PC-3 (cell line): ENCODE measurements at regions not wholly inside any gene's neighbourhood (a gene's known extent, or its start where the extent isn't known, plus 50 kb on each side); places are given as distances from the start of the nearest gene placed in this dataset.

Experiments
- ATAC-seq: fragments of 200-7000 bp; cut with Tn5 transposase; 2 replicates; pipeline ENCODE4 v1.9.1; 2020; ENCODE audit warnings: mild to moderate bottlenecking, moderate library complexity
- BruUV-seq: library from RNA; stranded (reverse); fragments of 400-500 nt; replicated peaks from 2 replicates; lab custom pipeline; 2021; lab: Mats Ljungman, UMichigan
- CTCF ChIA-PET: fragments of 300-600 bp; sonication (Branson Sonifier 250); formaldehyde crosslinking; loops from one replicate; lab custom pipeline; 2022; ENCODE audit warnings: antibody characterized with exemption; lab: Charles Lee
- POLR2A ChIA-PET: fragments of 300-600 bp; sonication (Branson Sonifier 250); formaldehyde crosslinking; loops from one replicate; lab custom pipeline; 2022; ENCODE audit warnings: antibody characterized with exemption; ENCODE audit not compliant: unreplicated experiment; lab: Charles Lee
- DNase-seq: peaks from one replicate; pipeline ENCODE4 v3.0.0-alpha.2; 2015
- H2AFZ ChIP-seq: fragments of 300-600 bp; sonication (generic); 2 replicates; pipeline ENCODE4 v1.6.0; 2016; ENCODE audit warnings: antibody characterized with exemption, low read length
- H3F3A ChIP-seq: fragments of 300-600 bp; sonication (generic); one replicate; pipeline ENCODE4 v1.6.0; 2017; ENCODE audit warnings: antibody characterized with exemption, low read length, control low read depth, mild to moderate bottlenecking; ENCODE audit not compliant: unreplicated experiment
- H3K27ac ChIP-seq: fragments of 300-600 bp; sonication (generic); 2 replicates; pipeline ENCODE4 v1.5.1; 2016; ENCODE audit warnings: mild to moderate bottlenecking, low read length
- H3K27me3 ChIP-seq: fragments of 300-600 bp; sonication (generic); 2 replicates; pipeline ENCODE4 v1.6.1; 2016; ENCODE audit warnings: low read length, mixed read lengths
- H3K36me3 ChIP-seq: fragments of 300-600 bp; sonication (generic); 2 replicates; pipeline ENCODE4 v1.6.1; 2016; ENCODE audit warnings: low read depth, mixed run types, low read length, mixed read lengths
- H3K4me1 ChIP-seq: fragments of 300-600 bp; sonication (generic); 2 replicates; pipeline ENCODE4 v1.5.1; 2016; ENCODE audit warnings: low read length; ENCODE audit not compliant: insufficient read depth
- H3K4me2 ChIP-seq: fragments of 300-600 bp; sonication (generic); 2 replicates; pipeline ENCODE4 v1.6.0; 2016; ENCODE audit warnings: low read length
- H3K4me3 ChIP-seq: fragments of 300-600 bp; sonication (generic); 2 replicates; pipeline ENCODE4 v1.5.1; 2016; ENCODE audit warnings: mild to moderate bottlenecking, low read length, mixed read lengths
- H3K79me2 ChIP-seq: fragments of 300-600 bp; sonication (generic); 2 replicates; pipeline ENCODE4 v1.6.1; 2017; ENCODE audit warnings: low read length, mixed read lengths
- H3K9ac ChIP-seq: fragments of 300-600 bp; sonication (generic); 2 replicates; pipeline ENCODE4 v1.6.0; 2016; ENCODE audit warnings: mild to moderate bottlenecking, low read length
- H3K9me2 ChIP-seq: fragments of 300-600 bp; sonication (generic); replicated peaks from 2 replicates; pipeline ENCODE4 v1.6.1; 2016; ENCODE audit warnings: mixed run types, low read length, mixed read lengths
- H3K9me3 ChIP-seq: fragments of 300-600 bp; sonication (generic); 2 replicates; pipeline ENCODE4 v1.6.1; 2016; ENCODE audit warnings: low read length, mixed read lengths
- H4K20me1 ChIP-seq: fragments of 300-600 bp; sonication (generic); 2 replicates; pipeline ENCODE4 v1.6.1; 2016; ENCODE audit warnings: low read length, mixed read lengths
- EZH2 ChIP-seq: fragments of 300-600 bp; sonication (generic); IDR thresholded peaks from one replicate; pipeline ENCODE4 v1.6.1; 2017; ENCODE audit warnings: antibody characterized with exemption, mild to moderate bottlenecking, low read length; ENCODE audit not compliant: unreplicated experiment
- EZH2phosphoT487 ChIP-seq: fragments of 300-600 bp; sonication (generic); IDR thresholded peaks from 2 replicates; pipeline ENCODE4 v1.6.1; 2018; ENCODE audit warnings: mild to moderate bottlenecking, antibody characterized with exemption, low read length, borderline replicate concordance
- intact Hi-C: fragments of 100-400 bp; cut with micrococcal nuclease; formaldehyde crosslinking; loops from 2 replicates; pipeline ENCODE4 v1.9.0; 2023
- TF ChIP-seq, protein P1 (sequence below): fragments of 300-600 bp; sonication (generic); conservative IDR thresholded peaks from 2 replicates; pipeline ENCODE4 v1.5.1; 2017; ENCODE audit warnings: antibody characterized with exemption, low read depth, mild to moderate bottlenecking, low read length

DNA sequence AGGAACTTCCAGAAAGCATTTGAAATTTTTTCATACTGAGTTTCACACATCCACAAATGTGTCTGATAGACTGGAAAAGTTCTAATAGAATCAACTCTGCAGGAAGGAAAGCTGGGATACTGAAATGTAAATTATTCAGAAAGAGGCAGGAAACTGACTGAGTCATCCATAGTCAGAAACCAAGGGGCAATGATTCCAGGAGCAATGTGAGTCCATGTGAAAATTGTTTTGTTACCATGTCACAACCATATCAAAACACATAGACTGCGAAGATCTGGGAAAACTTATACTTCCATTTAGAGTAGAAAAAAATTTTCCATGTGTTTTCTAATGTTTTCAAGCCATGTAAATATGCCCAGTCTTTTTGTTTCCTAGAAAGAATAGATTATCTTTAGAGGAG is 142.3 kb upstream of the TMPRSS15 start:
- H3K79me2 ChIP-seq, result no peaks in the 10 kb centered on the region
- H2AFZ ChIP-seq, result no peak overlapping the region
- H3K9me3 ChIP-seq, result no peaks in the 10 kb centered on the region
- no peaks in the 10 kb centered on the region for H3K36me3 ChIP-seq
- H3K9me2 ChIP-seq, result no peaks in the 10 kb centered on the region
- H3K4me2 ChIP-seq, result no peak overlapping the region
- no peaks in the 10 kb centered on the region for H3F3A ChIP-seq
- DNase-seq (peak; percentile 37), ATAC-seq (peak; percentile 33; the same call in 1 of the 2 replicates)
- TF ChIP-seq, protein P1, sequence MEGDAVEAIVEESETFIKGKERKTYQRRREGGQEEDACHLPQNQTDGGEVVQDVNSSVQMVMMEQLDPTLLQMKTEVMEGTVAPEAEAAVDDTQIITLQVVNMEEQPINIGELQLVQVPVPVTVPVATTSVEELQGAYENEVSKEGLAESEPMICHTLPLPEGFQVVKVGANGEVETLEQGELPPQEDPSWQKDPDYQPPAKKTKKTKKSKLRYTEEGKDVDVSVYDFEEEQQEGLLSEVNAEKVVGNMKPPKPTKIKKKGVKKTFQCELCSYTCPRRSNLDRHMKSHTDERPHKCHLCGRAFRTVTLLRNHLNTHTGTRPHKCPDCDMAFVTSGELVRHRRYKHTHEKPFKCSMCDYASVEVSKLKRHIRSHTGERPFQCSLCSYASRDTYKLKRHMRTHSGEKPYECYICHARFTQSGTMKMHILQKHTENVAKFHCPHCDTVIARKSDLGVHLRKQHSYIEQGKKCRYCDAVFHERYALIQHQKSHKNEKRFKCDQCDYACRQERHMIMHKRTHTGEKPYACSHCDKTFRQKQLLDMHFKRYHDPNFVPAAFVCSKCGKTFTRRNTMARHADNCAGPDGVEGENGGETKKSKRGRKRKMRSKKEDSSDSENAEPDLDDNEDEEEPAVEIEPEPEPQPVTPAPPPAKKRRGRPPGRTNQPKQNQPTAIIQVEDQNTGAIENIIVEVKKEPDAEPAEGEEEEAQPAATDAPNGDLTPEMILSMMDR, result no peak
- no peak for TF ChIP-seq EZH2phosphoT487
- TF ChIP-seq EZH2, result no peak
- POLR2A ChIA-PET, result no interaction called here
- no TSS peak for BruUV-seq
- H4K20me1 ChIP-seq, result no peaks in the 10 kb centered on the region
- intact Hi-C loops, result no loop called here
- H3K4me3 ChIP-seq, result no peak overlapping the region
- H3K4me1 ChIP-seq, result no peaks in the 10 kb centered on the region
- CTCF ChIA-PET, result no interaction called here
- no peak overlapping the region for H3K27ac ChIP-seq
- no peak overlapping the region for H3K9ac ChIP-seq
- no peaks in the 10 kb centered on the region for H3K27me3 ChIP-seq

DNA sequence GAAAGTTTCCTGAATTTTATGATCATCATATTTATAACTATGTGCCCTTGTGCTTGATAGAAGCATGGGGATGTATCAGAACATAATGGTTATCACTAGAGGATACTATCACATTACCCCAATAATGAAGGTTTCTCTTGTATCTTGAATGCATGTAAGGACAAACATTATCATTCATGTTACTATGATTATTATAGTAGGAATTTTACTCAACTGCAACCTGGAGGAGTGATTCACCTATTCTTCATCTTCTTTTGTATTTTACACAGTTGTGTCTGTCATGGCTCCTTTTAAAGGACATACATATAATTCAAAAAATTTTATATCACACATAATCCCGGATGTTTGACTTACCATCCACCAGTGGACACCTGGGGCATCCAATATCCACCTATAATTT is 143.8 kb upstream of the TMPRSS15 start:
- Histone ChIP-seq H3K9ac (no peak overlapping the region), H4K20me1 (no peaks in the 10 kb centered on the region), H3K36me3 (no peaks in the 10 kb centered on the region), H3K4me2 (no peak overlapping the region), H3K27ac (no peak overlapping the region), H3K4me1 (no peaks in the 10 kb centered on the region), H3K27me3 (no peaks in the 10 kb centered on the region), H3K4me3 (no peak overlapping the region), H3K79me2 (no peaks in the 10 kb centered on the region), H3K9me3 (no peaks in the 10 kb centered on the region), H3F3A (no peaks in the 10 kb centered on the region), H3K9me2 (no peaks in the 10 kb centered on the region), H2AFZ (no peak overlapping the region)
- ATAC-seq, result no peak
- no peak for DNase-seq
- POLR2A ChIA-PET, result no interaction called here
- intact Hi-C loops, result no loop called here
- no peak for TF ChIP-seq EZH2
- TF ChIP-seq, protein P1, result no peak
- CTCF ChIA-PET, result no interaction called here
- BruUV-seq, result no TSS peak

DNA sequence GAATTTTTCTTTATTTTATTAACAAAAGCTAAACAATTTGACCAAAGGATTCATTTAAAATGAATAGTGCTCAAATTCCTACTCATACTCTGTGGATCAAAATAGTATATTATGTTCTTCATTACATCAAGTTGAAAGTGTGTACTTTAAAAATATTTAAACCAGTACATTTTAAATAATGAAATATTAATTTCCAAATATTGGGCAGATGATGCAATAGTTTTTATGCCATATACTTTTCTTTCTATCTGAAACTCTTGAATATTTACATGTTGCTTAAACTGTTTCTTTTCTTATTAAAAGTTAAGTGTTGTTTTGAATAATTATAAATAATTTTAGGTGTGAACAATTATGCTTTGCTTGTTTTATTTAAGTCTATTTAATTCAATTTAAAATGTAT is 144.7 kb upstream of the TMPRSS15 start:
- CTCF ChIA-PET, result no interaction called here
- no peak overlapping the region for H3K9ac ChIP-seq
- no peak overlapping the region for H3K4me3 ChIP-seq
- no peaks in the 10 kb centered on the region for H3K9me3 ChIP-seq
- no peaks in the 10 kb centered on the region for H3F3A ChIP-seq
- ATAC-seq, result no peak
- no peaks in the 10 kb centered on the region for H3K9me2 ChIP-seq
- H3K27ac ChIP-seq, result no peak overlapping the region
- no peak for DNase-seq
- H4K20me1 ChIP-seq, result no peaks in the 10 kb centered on the region
- TF ChIP-seq EZH2phosphoT487, result no peak
- TF ChIP-seq, protein P1, result no peak
- no peak for TF ChIP-seq EZH2
- no peaks in the 10 kb centered on the region for H3K27me3 ChIP-seq
- BruUV-seq, result no TSS peak
- intact Hi-C loops, result no loop called here
- POLR2A ChIA-PET, result no interaction called here
- H3K4me2 ChIP-seq, result no peak overlapping the region
- H3K36me3 ChIP-seq, result no peaks in the 10 kb centered on the region
- no peaks in the 10 kb centered on the region for H3K4me1 ChIP-seq
- H3K79me2 ChIP-seq, result no peaks in the 10 kb centered on the region
- H2AFZ ChIP-seq, result no peak overlapping the region
